ENCODE measurements at regions not wholly inside any gene's neighbourhood (a gene's known extent, or its start where the extent isn't known, plus 50 kb on each side); places are given as distances from the start of the nearest gene placed in this dataset.

DNA sequence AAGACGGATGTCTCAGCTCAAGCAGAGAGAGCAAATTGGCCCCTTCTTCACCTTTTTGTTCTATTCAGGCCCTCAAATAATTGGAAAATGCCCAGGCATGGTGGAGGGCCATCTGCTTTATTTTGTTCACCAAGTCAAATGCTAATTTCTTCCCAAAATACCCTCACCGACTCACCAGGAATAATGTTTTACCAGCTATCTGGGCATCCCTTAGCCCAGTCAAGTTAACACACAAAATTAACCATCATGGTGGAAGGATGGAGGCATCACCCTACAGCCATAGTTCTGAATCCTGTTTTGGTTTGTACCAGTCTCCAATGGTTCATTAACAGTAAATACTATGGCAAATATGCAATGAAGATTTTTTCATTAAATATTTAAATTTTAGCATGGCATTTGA, 51.7 kb upstream of the SERP2 start:
- TF ChIP-seq, protein P1, sequence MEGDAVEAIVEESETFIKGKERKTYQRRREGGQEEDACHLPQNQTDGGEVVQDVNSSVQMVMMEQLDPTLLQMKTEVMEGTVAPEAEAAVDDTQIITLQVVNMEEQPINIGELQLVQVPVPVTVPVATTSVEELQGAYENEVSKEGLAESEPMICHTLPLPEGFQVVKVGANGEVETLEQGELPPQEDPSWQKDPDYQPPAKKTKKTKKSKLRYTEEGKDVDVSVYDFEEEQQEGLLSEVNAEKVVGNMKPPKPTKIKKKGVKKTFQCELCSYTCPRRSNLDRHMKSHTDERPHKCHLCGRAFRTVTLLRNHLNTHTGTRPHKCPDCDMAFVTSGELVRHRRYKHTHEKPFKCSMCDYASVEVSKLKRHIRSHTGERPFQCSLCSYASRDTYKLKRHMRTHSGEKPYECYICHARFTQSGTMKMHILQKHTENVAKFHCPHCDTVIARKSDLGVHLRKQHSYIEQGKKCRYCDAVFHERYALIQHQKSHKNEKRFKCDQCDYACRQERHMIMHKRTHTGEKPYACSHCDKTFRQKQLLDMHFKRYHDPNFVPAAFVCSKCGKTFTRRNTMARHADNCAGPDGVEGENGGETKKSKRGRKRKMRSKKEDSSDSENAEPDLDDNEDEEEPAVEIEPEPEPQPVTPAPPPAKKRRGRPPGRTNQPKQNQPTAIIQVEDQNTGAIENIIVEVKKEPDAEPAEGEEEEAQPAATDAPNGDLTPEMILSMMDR (conservative IDR thresholded peaks at IDR 0.05 in 1 of 2, IDR thresholded peaks at IDR 0.05 in 1 of 2; ENCODE audit: low read depth in 1 of 2, low read length in 2 of 2), result no peak
- TF ChIP-seq EZH2 (IDR thresholded peaks at IDR 0.05; ENCODE audit: low read length, missing control alignments), result no peak

Measured in fibroblast of lung (primary cell).